NCI-H146 (cell line): ENCODE measurements at regions not wholly inside any gene's neighbourhood (a gene's known extent, or its start where the extent isn't known, plus 50 kb on each side); places are given as distances from the start of the nearest gene placed in this dataset.

Experiments
- DNase-seq: peaks from one replicate; lab custom pipeline; 2025; lab: John Stamatoyannopoulos, UW

- no peak for DNase-seq
Observed at GRCh38 chr10:33546031-33546430, 211.6 kb upstream of the NRP1 start.

GRCh38 chr10:33542752-33543505, 208.5 kb upstream of the NRP1 start:
- DNase-seq: no peak

GRCh38 chr10:33539116-33539515, 204.6 kb upstream of the NRP1 start:
- no peak for DNase-seq

- no peak for DNase-seq
Observed at GRCh38 chr10:33537066-33537465, 202.6 kb upstream of the NRP1 start.

GRCh38 chr10:33536508-33536907, 202.0 kb upstream of the NRP1 start:
- DNase-seq: no peak

- no peak for DNase-seq
Observed at GRCh38 chr10:33535866-33536265, 201.4 kb upstream of the NRP1 start.

GRCh38 chr10:33534416-33534815, 199.9 kb upstream of the NRP1 start:
- no peak for DNase-seq

- no peak for DNase-seq
Observed at GRCh38 chr10:33533612-33534011, 199.1 kb upstream of the NRP1 start.

- no peak for DNase-seq
Observed at GRCh38 chr10:33532901-33533300, 198.4 kb upstream of the NRP1 start.

GRCh38 chr10:33529234-33529633, 194.8 kb upstream of the NRP1 start:
- DNase-seq: no peak

GRCh38 chr10:33524966-33525365, 190.5 kb upstream of the NRP1 start:
- DNase-seq: no peak

- no peak for DNase-seq
Observed at GRCh38 chr10:33524041-33524440, 189.6 kb upstream of the NRP1 start.

GRCh38 chr10:33523236-33523792, 188.8 kb upstream of the NRP1 start:
- no peak for DNase-seq

GRCh38 chr10:33521904-33522303, 187.4 kb upstream of the NRP1 start:
- DNase-seq: no peak

GRCh38 chr10:33521062-33521461, 186.6 kb upstream of the NRP1 start:
- DNase-seq: no peak

- no peak for DNase-seq
Observed at GRCh38 chr10:33520223-33520622, 185.8 kb upstream of the NRP1 start.

GRCh38 chr10:33519130-33519860, 184.8 kb upstream of the NRP1 start:
- no peak for DNase-seq

- DNase-seq: no peak
Observed at GRCh38 chr10:33510206-33510605, 175.7 kb upstream of the NRP1 start.

GRCh38 chr10:33509231-33509831, 174.9 kb upstream of the NRP1 start:
- DNase-seq: peak; percentile 49

- no peak for DNase-seq
Observed at GRCh38 chr10:33507662-33508425, 173.4 kb upstream of the NRP1 start.

- no peak for DNase-seq
Observed at GRCh38 chr10:33506838-33507661, 172.6 kb upstream of the NRP1 start.
